ENCODE measurements at regions not wholly inside any gene's neighbourhood (a gene's known extent, or its start where the extent isn't known, plus 50 kb on each side); places are given as distances from the start of the nearest gene placed in this dataset.

DNA sequence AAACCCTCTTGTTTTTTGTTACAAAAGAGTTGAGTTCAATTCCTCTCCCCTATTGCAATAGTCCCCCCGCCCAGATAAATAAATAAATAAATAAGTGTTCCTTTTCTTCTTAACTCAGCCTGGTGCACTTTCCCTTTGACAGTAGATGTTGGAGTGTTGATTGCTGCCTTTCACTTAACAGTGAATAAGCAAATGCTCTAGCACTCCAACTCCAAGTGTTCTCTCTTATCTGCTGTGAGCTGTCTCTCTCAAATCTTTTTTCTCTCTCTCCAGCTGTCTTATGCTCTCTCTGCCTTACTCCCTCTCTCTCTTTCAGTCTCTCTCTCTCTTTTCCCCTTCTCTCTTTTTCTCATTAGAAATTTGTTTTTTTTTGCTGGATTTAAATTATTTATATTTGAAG lies 216.7 kb downstream of the TMX3 start:
- no peak for TF ChIP-seq EZH2 (IDR thresholded peaks at IDR 0.05; ENCODE audit: borderline replicate concordance, low read length)
- TF ChIP-seq, protein P1, sequence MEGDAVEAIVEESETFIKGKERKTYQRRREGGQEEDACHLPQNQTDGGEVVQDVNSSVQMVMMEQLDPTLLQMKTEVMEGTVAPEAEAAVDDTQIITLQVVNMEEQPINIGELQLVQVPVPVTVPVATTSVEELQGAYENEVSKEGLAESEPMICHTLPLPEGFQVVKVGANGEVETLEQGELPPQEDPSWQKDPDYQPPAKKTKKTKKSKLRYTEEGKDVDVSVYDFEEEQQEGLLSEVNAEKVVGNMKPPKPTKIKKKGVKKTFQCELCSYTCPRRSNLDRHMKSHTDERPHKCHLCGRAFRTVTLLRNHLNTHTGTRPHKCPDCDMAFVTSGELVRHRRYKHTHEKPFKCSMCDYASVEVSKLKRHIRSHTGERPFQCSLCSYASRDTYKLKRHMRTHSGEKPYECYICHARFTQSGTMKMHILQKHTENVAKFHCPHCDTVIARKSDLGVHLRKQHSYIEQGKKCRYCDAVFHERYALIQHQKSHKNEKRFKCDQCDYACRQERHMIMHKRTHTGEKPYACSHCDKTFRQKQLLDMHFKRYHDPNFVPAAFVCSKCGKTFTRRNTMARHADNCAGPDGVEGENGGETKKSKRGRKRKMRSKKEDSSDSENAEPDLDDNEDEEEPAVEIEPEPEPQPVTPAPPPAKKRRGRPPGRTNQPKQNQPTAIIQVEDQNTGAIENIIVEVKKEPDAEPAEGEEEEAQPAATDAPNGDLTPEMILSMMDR (conservative IDR thresholded peaks at IDR 0.05 in 1 of 2, IDR thresholded peaks at IDR 0.05 in 1 of 2; ENCODE audit: extremely low read depth in 1 of 2, insufficient read depth in 1 of 2, low read depth in 1 of 2, low read length in 2 of 2) = no peak

Data from mammary epithelial cell (primary cell).